ENCODE measurements at regions not wholly inside any gene's neighbourhood (a gene's known extent, or its start where the extent isn't known, plus 50 kb on each side); places are given as distances from the start of the nearest gene placed in this dataset.

DNA sequence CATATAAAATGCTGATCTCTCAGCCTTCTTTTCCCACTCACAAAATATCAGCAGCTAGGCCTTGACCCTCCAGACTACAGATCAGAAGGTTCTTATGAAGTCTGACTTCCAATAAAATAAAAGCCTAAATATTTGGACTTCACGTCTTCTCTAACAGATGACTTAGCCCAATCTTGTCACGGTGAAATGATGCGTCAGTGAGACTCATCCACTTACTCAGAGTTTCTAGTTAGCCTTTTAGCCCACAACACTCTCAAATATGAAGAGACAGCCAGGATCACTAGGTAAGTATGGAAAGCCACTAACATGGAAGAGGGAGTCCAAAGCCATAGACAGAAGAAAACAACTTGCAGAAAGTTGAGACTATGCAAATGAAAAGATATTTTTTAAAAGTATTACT, 601.2 kb downstream of the PYDC2 start:
- TF ChIP-seq CTCF (IDR thresholded peaks at IDR 0.05; ENCODE audit: low read depth, low read length, missing input control) (no peak), MAX (IDR thresholded peaks at IDR 0.05) (no peak), REST (IDR thresholded peaks at IDR 0.05) (no peak), SP1 (IDR thresholded peaks at IDR 0.05) (no peak), TAF1 (conservative IDR thresholded peaks at IDR 0.05) (no peak), RXRA (IDR thresholded peaks at IDR 0.05) (no peak), YY1 (IDR thresholded peaks at IDR 0.05) (no peak), JUND (IDR thresholded peaks at IDR 0.05) (no peak), RAD21 (IDR thresholded peaks at IDR 0.05) (no peak), EGR1 (IDR thresholded peaks at IDR 0.05; ENCODE audit: low read depth in 2 of 2) (no peak)
- TF ChIP-seq, protein P1, sequence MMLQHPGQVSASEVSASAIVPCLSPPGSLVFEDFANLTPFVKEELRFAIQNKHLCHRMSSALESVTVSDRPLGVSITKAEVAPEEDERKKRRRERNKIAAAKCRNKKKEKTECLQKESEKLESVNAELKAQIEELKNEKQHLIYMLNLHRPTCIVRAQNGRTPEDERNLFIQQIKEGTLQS (IDR thresholded peaks at IDR 0.05) = no peak

Measured in liver (tissue), 3 donors.